ENCODE measurements at regions not wholly inside any gene's neighbourhood (a gene's known extent, or its start where the extent isn't known, plus 50 kb on each side); places are given as distances from the start of the nearest gene placed in this dataset.
A peak's percentile ranks its signal among the peaks of the same experiment; 100 is the strongest.

DNA sequence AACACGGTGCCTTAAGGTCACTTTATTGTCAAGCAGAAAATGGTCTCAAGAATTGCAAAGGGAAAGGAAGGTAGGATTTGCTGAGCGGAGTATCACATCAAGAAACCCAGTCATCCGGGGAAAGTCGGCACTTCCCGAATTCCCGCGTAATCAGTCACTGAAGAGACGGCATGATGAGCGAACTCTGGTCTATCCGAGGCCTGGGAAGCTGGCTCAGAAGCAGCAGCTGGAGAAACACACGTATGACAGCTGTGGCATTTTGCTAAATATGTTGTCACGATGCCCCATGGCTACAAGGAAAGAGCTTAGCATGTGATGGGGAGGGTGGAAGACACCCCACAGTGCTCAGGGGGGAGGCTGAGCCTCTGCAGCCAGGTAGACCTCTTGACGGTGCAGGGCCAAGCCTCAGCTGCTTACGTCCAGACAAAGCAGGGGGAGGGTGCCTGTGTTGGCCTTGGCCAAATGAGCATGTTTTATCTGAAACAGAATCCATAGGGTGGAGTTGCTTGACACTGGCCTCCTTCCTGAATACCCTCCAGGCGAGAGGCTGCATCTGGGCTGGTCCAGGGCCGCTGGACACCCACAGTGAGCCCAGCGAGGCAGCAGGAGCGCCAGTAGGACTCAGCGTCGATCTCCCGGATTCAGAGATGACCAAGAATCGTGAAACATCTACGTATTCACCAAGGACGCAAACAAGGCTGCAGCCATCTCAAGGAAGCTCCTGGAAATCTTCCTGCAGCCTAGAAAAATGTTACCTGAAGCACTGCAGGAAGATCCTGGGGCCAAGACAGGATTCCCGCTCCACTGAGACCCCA, 118.8 kb upstream of the AFDN start:
- Histone ChIP-seq H3K9me1 (ENCODE audit: insufficient read depth, low read length) (no peaks in the 10 kb centered on the region), H3K23ac (ENCODE audit: low read depth, low read length) (no peak overlapping the region), H3K9ac (ENCODE audit: low read depth, low read length) (no peak overlapping the region), H3K27me3 (ENCODE audit: control insufficient read depth, insufficient read depth, low read length) (no peaks in the 10 kb centered on the region), H4K91ac (ENCODE audit: insufficient read depth, low read depth, low read length) (no peak overlapping the region), H3K79me1 (ENCODE audit: low read depth in 1 of 2, low read length in 2 of 2) (no peaks in the 10 kb centered on the region), H2BK120ac (ENCODE audit: low read depth, low read length) (no peak overlapping the region), H3K18ac (ENCODE audit: low read depth, low read length) (no peak overlapping the region), H4K8ac (ENCODE audit: low read depth in 2 of 2, low read length in 2 of 2) (no peak overlapping the region), H4K20me1 (ENCODE audit: insufficient read depth, low read length) (no peaks in the 10 kb centered on the region), H2AK9ac (replicated peaks; ENCODE audit: low read depth, low read length, poor library complexity) (peak overlapping the region; percentile 37), H2AK5ac (ENCODE audit: low read depth, low read length) (no peak overlapping the region), H2AFZ (replicated peaks; ENCODE audit: low read length, poor library complexity) (no peak overlapping the region), H3K9me3 (ENCODE audit: control insufficient read depth, insufficient read depth, low read length) (peaks cover 58% of the 10 kb centered on the region), H3K4me3 (ENCODE audit: insufficient read depth, low read depth, low read length) (no peak overlapping the region), H3K56ac (ENCODE audit: extremely low read depth, insufficient read depth, low read length) (no peak overlapping the region), H3K4me1 (ENCODE audit: control insufficient read depth, insufficient read depth, low read length) (no peaks in the 10 kb centered on the region), H3K4ac (ENCODE audit: low read depth, low read length) (no peak overlapping the region), H3K27ac (ENCODE audit: insufficient read depth, low read length) (no peak overlapping the region), H2BK15ac (ENCODE audit: low read depth, low read length) (no peak overlapping the region), H3K4me2 (ENCODE audit: low read depth, low read length) (no peak overlapping the region), H3K36me3 (ENCODE audit: control insufficient read depth, insufficient read depth, low read length) (no peaks in the 10 kb centered on the region), H4K5ac (ENCODE audit: low read depth, low read length) (no peak overlapping the region), H3K14ac (replicated peaks; ENCODE audit: low read depth, low read length) (no peak overlapping the region), H2BK5ac (ENCODE audit: low read depth, low read length, poor library complexity, severe bottlenecking) (no peak overlapping the region), H2BK20ac (ENCODE audit: low read depth, low read length) (no peak overlapping the region)
- ATAC-seq (ENCODE audit: low read depth) (no peak), DNase-seq (no peak)
- dilution Hi-C loops (cut with HindIII; ENCODE audit: low sequenced_read_pairs, unreplicated experiment) (no loop called here), intact Hi-C loops (cut with micrococcal nuclease) (no loop called here), in situ Hi-C loops (cut with MboI; ENCODE audit: low sequenced_read_pairs) (no loop called here)
- TF ChIP-seq RFX5 (IDR thresholded peaks at IDR 0.05; ENCODE audit: low read depth, low read length) (no peak), MAZ (IDR thresholded peaks at IDR 0.05; ENCODE audit: borderline replicate concordance, low read depth, low read length) (no peak), MAFK (IDR thresholded peaks at IDR 0.05; ENCODE audit: low read depth, low read length) (no peak), CHD1 (IDR thresholded peaks at IDR 0.05; ENCODE audit: low read depth, low read length) (no peak), POLR2A (IDR thresholded peaks at IDR 0.05; ENCODE audit: low read depth, low read length) (no peak), RAD21 (IDR thresholded peaks at IDR 0.05; ENCODE audit: low read length) (no peak), SMC3 (IDR thresholded peaks at IDR 0.05; ENCODE audit: low read depth, low read length) (no peak), BHLHE40 (IDR thresholded peaks at IDR 0.05; ENCODE audit: low read depth, low read length) (no peak), CEBPB (IDR thresholded peaks at IDR 0.05; ENCODE audit: low read depth, low read length) (no peak), FOS (IDR thresholded peaks at IDR 0.05; ENCODE audit: low read depth, low read length) (no peak), NFE2L2 (IDR thresholded peaks at IDR 0.05; ENCODE audit: low read depth, low read length) (no peak), MXI1 (IDR thresholded peaks at IDR 0.05; ENCODE audit: borderline replicate concordance, low read depth, low read length) (no peak), RCOR1 (IDR thresholded peaks at IDR 0.05; ENCODE audit: insufficient replicate concordance, low read length) (no peak)
- TF ChIP-seq, protein P1, sequence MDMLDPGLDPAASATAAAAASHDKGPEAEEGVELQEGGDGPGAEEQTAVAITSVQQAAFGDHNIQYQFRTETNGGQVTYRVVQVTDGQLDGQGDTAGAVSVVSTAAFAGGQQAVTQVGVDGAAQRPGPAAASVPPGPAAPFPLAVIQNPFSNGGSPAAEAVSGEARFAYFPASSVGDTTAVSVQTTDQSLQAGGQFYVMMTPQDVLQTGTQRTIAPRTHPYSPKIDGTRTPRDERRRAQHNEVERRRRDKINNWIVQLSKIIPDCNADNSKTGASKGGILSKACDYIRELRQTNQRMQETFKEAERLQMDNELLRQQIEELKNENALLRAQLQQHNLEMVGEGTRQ (IDR thresholded peaks at IDR 0.05; ENCODE audit: low read depth, low read length) = no peak
- TF ChIP-seq, protein P2, sequence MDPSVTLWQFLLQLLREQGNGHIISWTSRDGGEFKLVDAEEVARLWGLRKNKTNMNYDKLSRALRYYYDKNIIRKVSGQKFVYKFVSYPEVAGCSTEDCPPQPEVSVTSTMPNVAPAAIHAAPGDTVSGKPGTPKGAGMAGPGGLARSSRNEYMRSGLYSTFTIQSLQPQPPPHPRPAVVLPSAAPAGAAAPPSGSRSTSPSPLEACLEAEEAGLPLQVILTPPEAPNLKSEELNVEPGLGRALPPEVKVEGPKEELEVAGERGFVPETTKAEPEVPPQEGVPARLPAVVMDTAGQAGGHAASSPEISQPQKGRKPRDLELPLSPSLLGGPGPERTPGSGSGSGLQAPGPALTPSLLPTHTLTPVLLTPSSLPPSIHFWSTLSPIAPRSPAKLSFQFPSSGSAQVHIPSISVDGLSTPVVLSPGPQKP (IDR thresholded peaks at IDR 0.05; ENCODE audit: borderline replicate concordance, low read depth, low read length) = no peak
- TF ChIP-seq, protein P3, sequence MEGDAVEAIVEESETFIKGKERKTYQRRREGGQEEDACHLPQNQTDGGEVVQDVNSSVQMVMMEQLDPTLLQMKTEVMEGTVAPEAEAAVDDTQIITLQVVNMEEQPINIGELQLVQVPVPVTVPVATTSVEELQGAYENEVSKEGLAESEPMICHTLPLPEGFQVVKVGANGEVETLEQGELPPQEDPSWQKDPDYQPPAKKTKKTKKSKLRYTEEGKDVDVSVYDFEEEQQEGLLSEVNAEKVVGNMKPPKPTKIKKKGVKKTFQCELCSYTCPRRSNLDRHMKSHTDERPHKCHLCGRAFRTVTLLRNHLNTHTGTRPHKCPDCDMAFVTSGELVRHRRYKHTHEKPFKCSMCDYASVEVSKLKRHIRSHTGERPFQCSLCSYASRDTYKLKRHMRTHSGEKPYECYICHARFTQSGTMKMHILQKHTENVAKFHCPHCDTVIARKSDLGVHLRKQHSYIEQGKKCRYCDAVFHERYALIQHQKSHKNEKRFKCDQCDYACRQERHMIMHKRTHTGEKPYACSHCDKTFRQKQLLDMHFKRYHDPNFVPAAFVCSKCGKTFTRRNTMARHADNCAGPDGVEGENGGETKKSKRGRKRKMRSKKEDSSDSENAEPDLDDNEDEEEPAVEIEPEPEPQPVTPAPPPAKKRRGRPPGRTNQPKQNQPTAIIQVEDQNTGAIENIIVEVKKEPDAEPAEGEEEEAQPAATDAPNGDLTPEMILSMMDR (conservative IDR thresholded peaks at IDR 0.05; ENCODE audit: low read depth, low read length) = no peak
- POLR2A ChIA-PET (ENCODE audit: unreplicated experiment) = no interaction called here
- no TSS peak for BruUV-seq (replicated peaks)
- 36% methylated on average over 17 of the region's 25 CpGs; no CpG with 5 or more reads in 1 of the 2 experiments for WGBS, 2 experiments (ENCODE audit: extremely low coverage in 2 of 2, insufficient read length in 1 of 2)
- CTCF ChIA-PET = no interaction called here

Data from IMR-90 (cell line).